ENCODE measurements at regions not wholly inside any gene's neighbourhood (a gene's known extent, or its start where the extent isn't known, plus 50 kb on each side); places are given as distances from the start of the nearest gene placed in this dataset.

DNA sequence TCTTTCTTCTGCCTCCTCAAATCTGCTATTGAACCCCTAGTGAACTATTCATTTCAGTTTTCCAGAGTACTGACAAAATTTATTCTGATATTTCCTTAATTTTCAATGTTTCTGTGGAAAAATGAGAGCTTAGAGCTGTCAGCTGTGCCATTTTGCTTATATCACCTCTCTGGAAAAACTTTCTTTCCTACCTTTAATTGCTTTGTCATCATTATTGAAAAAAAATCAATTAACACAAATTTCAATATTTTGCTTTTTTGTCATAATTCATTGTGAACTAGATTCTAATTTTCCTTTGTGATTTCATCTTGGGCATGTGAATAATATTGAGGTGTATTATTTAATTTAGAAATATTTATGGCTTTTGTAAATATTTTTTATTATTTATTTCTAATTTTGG lies 126.5 kb downstream of the C1orf94 start:
- no peak for DNase-seq (ENCODE audit: extremely low spot score)
- TF ChIP-seq ARNT (IDR thresholded peaks at IDR 0.05) (no peak), ZNF384 (IDR thresholded peaks at IDR 0.05) (no peak), FOXK2 (IDR thresholded peaks at IDR 0.05) (no peak)
- ChIA-PET CTCF (no interaction called here), POLR2A (no interaction called here)

DNA sequence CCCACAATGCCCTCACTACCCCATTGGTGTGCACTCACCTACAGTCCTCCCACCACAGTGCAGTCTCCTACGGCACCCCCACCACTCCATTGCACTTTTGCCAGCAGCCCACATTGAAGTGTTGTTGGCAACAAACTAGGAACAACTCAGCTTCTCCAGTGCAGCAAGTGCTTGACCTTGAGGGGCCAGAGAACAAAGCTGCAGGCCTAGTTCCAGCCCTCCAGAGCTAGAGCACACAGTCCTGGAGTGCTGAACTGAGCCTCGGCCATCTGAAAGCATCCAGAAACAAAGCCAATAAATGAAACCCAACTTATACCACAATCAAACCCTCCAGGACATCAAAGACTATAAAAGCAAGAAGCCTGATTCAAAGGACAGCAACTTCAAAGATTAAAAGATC lies 129.9 kb downstream of the C1orf94 start:
- no peak for DNase-seq (ENCODE audit: extremely low spot score)
- TF ChIP-seq FOXM1 (IDR thresholded peaks at IDR 0.05; ENCODE audit: borderline replicate concordance) (no peak), BHLHE40 (IDR thresholded peaks at IDR 0.05; ENCODE audit: borderline replicate concordance) (no peak), LEF1 (IDR thresholded peaks at IDR 0.05; ENCODE audit: borderline replicate concordance) (no peak), FOXA1 (IDR thresholded peaks at IDR 0.05) (no peak), ZNF384 (IDR thresholded peaks at IDR 0.05) (no peak), ARNT (IDR thresholded peaks at IDR 0.05) (no peak), HDGF (IDR thresholded peaks at IDR 0.05; ENCODE audit: borderline replicate concordance) (no peak), NFRKB (IDR thresholded peaks at IDR 0.05) (no peak), TARDBP (IDR thresholded peaks at IDR 0.05) (no peak), SP1 (IDR thresholded peaks at IDR 0.05) (no peak), SUZ12 (IDR thresholded peaks at IDR 0.05) (no peak), FOXK2 (IDR thresholded peaks at IDR 0.05) (no peak), L3MBTL2 (conservative IDR thresholded peaks at IDR 0.05) (no peak), CTBP1 (IDR thresholded peaks at IDR 0.05; ENCODE audit: borderline replicate concordance) (no peak), ELF4 (IDR thresholded peaks at IDR 0.05) (no peak)
- TF ChIP-seq, protein P1, sequence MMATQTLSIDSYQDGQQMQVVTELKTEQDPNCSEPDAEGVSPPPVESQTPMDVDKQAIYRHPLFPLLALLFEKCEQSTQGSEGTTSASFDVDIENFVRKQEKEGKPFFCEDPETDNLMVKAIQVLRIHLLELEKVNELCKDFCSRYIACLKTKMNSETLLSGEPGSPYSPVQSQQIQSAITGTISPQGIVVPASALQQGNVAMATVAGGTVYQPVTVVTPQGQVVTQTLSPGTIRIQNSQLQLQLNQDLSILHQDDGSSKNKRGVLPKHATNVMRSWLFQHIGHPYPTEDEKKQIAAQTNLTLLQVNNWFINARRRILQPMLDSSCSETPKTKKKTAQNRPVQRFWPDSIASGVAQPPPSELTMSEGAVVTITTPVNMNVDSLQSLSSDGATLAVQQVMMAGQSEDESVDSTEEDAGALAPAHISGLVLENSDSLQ (IDR thresholded peaks at IDR 0.05): no peak
- CTCF ChIA-PET: no interaction called here
- POLR2A ChIA-PET: no interaction called here

DNA sequence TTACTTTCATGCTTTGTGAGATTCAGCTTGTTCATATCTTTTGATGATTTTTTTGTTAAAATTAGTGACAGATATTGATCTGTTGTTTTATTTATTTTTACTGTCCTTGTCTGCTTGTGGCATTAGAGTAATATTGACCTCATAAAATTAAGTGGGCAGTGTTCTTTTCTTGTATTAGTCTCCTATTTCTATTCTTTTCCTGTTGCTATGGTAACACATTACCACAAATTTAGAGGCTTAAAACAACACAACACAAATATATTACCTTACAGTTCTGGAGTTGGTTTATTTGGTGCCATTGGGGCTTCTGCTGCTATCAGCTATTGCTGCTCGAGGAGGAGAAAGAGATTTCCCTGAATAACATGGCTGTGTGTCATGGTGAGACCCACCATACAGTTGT lies 135.7 kb downstream of the C1orf94 start:
- no peak for DNase-seq (ENCODE audit: extremely low spot score)
- ChIA-PET CTCF (no interaction called here), POLR2A (no interaction called here)
- TF ChIP-seq, protein P1 (IDR thresholded peaks at IDR 0.05): no peak
- TF ChIP-seq FOXK2 (IDR thresholded peaks at IDR 0.05) (no peak), TARDBP (IDR thresholded peaks at IDR 0.05) (no peak), CTBP1 (IDR thresholded peaks at IDR 0.05; ENCODE audit: borderline replicate concordance) (no peak), LEF1 (IDR thresholded peaks at IDR 0.05; ENCODE audit: borderline replicate concordance) (no peak), SP1 (IDR thresholded peaks at IDR 0.05) (no peak), NFRKB (IDR thresholded peaks at IDR 0.05) (no peak), L3MBTL2 (conservative IDR thresholded peaks at IDR 0.05) (no peak)

DNA sequence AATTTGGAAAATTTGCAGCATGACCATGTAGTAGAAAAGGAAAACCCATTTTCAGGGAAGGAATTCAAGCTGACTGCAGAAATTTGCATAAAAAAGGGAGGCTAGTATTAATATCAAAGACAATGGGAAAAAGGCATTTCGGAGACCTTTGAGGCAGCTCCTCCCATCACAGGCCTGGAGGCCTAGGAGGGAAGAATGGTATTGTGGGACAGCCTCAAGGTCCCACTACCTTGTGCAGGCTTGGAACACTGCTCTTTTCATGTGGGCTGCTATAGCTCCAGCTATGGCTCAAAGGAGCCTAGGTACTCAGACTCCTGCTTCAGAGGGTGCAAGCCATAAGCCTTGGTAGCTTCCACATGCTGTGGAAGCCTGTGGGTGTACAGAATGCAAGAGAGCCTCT lies 139.3 kb downstream of the C1orf94 start:
- ChIA-PET POLR2A (no interaction called here), CTCF (no interaction called here)

DNA sequence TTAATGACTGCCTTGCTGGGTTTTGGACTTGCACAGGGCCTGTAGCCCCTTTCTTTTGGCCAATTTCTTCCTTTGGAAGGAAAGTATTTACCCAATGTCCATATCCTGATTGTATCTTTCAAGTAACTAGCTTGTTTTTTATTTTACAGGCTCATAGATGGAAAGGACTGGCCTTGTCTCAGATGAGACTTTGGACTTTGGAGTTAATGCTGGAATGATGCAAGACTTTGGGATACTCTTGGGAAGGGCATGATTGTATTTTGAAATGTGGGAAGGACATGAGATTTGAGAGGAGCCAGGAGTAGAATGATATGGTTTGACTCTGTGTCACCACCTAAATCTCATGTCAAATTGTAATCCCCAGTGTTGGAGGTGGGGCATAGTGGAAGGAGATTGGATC lies 140.1 kb downstream of the C1orf94 start:
- DNase-seq (ENCODE audit: extremely low spot score): no peak
- ChIA-PET CTCF (no interaction called here), POLR2A (no interaction called here)
- no peak for TF ChIP-seq FOXA1 (IDR thresholded peaks at IDR 0.05)
- no peak for TF ChIP-seq FOXK2 (IDR thresholded peaks at IDR 0.05)
- TF ChIP-seq HDGF (IDR thresholded peaks at IDR 0.05; ENCODE audit: borderline replicate concordance): no peak
- TF ChIP-seq FOXM1 (IDR thresholded peaks at IDR 0.05; ENCODE audit: borderline replicate concordance): no peak
- no peak for TF ChIP-seq CTBP1 (IDR thresholded peaks at IDR 0.05; ENCODE audit: borderline replicate concordance)

More for the DNA sequence above, 139.3 kb downstream of the C1orf94 start:
- DNase-seq (ENCODE audit: extremely low spot score): no peak
- TF ChIP-seq FOXM1 (IDR thresholded peaks at IDR 0.05; ENCODE audit: borderline replicate concordance) (no peak), L3MBTL2 (conservative IDR thresholded peaks at IDR 0.05) (no peak), ELF4 (IDR thresholded peaks at IDR 0.05) (no peak), NFRKB (IDR thresholded peaks at IDR 0.05) (no peak), HDGF (IDR thresholded peaks at IDR 0.05; ENCODE audit: borderline replicate concordance) (no peak), CTBP1 (IDR thresholded peaks at IDR 0.05; ENCODE audit: borderline replicate concordance) (no peak), SP1 (IDR thresholded peaks at IDR 0.05) (no peak)
- TF ChIP-seq, protein P1 (IDR thresholded peaks at IDR 0.05): no peak

DNA sequence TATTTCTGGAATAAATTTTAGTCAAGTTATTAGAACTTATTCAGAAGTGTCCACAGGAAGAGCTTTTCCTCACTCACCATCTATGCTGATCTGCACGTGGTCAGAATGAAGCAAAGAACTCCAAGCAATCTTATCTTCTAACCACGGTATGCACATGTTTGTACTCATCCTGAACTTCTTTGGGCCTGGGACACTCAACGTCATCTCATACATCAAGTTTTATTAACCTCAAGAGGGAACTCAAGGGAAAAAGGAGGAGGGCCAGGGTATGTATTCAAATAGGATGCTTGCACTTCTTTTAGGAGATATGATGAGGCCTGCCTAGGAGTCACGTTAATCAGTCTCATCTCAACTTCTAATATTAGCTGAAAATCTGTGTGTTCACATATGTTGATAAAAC lies 142.5 kb downstream of the C1orf94 start:
- DNase-seq (ENCODE audit: extremely low spot score): no peak
- CTCF ChIA-PET: no interaction called here
- TF ChIP-seq TARDBP (IDR thresholded peaks at IDR 0.05) (no peak), FOXM1 (IDR thresholded peaks at IDR 0.05; ENCODE audit: borderline replicate concordance) (no peak), FOXK2 (IDR thresholded peaks at IDR 0.05) (no peak), ZNF384 (IDR thresholded peaks at IDR 0.05) (no peak), BHLHE40 (IDR thresholded peaks at IDR 0.05; ENCODE audit: borderline replicate concordance) (no peak), NFRKB (IDR thresholded peaks at IDR 0.05) (no peak), SUZ12 (IDR thresholded peaks at IDR 0.05) (no peak), SP1 (IDR thresholded peaks at IDR 0.05) (no peak), ELF4 (IDR thresholded peaks at IDR 0.05) (no peak), CTBP1 (IDR thresholded peaks at IDR 0.05; ENCODE audit: borderline replicate concordance) (no peak), FOXA1 (IDR thresholded peaks at IDR 0.05) (no peak), HDGF (IDR thresholded peaks at IDR 0.05; ENCODE audit: borderline replicate concordance) (no peak), LEF1 (IDR thresholded peaks at IDR 0.05; ENCODE audit: borderline replicate concordance) (no peak), L3MBTL2 (conservative IDR thresholded peaks at IDR 0.05) (no peak)
- TF ChIP-seq, protein P1 (IDR thresholded peaks at IDR 0.05): no peak
- POLR2A ChIA-PET: no interaction called here
